Coronary artery (tissue), 2 donors: ENCODE measurements at regions not wholly inside any gene's neighbourhood (a gene's known extent, or its start where the extent isn't known, plus 50 kb on each side); places are given as distances from the start of the nearest gene placed in this dataset.
"Not testable (repeated sequence)": the region's sequence is repeated elsewhere in the genome, so short reads cannot be mapped to it uniquely, and the experiment has no call there.

Source experiments
- DNase-seq: peaks from one replicate; pipeline ENCODE4 v3.0.0-alpha.2; 2017; ENCODE audit warnings: low spot score
- H3K27ac ChIP-seq, 2 donors: fragments of 200-600 bp; sonication (generic); one replicate each; pipeline ENCODE4 v1.5.1; 2016 to 2019
- H3K4me3 ChIP-seq: fragments of 200-600 bp; sonication (generic); 2 replicates; pipeline ENCODE4 v1.5.1; 2016; ENCODE audit warnings: mild to moderate bottlenecking, moderate library complexity
- TF ChIP-seq, protein P1 (sequence below): fragments of 200-600 bp; sonication (generic); IDR thresholded peaks from one replicate; pipeline ENCODE4 v1.5.1; 2019; ENCODE audit warnings: antibody characterized with exemption

DNA sequence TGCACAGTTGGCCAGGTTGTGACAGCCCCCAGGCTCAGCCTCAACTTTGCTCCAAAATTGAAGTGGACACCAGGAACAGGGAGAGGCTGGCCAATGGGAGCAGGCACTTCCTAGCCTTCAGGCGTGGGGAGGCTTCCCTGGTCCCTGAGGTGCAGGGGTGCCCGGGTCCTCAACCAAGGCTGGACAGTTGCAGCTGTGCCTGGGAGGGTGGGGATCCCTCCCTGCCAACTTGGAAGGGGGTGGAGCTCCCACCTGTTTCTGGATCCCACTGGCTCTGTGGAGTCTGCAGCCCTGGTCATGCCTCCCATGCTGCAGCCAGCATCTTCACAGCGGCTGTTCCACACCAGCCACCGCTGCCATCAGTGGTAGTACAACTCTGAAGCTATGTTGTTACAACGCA is 502.8 kb upstream of the SLITRK5 start:
- H3K4me3 ChIP-seq, result no peak overlapping the region
- H3K27ac ChIP-seq, result no peak overlapping the region
- no peak for DNase-seq
- TF ChIP-seq, protein P1, sequence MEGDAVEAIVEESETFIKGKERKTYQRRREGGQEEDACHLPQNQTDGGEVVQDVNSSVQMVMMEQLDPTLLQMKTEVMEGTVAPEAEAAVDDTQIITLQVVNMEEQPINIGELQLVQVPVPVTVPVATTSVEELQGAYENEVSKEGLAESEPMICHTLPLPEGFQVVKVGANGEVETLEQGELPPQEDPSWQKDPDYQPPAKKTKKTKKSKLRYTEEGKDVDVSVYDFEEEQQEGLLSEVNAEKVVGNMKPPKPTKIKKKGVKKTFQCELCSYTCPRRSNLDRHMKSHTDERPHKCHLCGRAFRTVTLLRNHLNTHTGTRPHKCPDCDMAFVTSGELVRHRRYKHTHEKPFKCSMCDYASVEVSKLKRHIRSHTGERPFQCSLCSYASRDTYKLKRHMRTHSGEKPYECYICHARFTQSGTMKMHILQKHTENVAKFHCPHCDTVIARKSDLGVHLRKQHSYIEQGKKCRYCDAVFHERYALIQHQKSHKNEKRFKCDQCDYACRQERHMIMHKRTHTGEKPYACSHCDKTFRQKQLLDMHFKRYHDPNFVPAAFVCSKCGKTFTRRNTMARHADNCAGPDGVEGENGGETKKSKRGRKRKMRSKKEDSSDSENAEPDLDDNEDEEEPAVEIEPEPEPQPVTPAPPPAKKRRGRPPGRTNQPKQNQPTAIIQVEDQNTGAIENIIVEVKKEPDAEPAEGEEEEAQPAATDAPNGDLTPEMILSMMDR, result no peak

DNA sequence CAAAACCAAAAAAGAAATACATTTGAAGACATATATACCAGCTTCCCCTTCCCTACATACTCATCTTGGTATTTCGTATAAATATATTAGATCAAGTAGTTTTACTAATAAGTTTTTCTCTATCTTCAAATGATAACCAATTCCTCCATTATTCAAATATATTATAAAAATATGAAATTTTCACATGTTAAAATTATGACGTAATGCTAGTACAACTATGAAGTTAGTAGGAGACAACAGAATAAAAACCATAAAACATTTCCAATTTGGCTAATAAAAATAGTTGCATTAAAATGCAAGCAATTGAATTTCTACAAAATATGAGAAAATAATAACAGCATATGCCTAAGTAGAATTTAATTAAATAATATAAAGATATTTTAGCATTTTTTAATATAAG is 501.8 kb upstream of the SLITRK5 start:
- DNase-seq, result no peak
- Histone ChIP-seq H3K27ac (no peak overlapping the region), H3K4me3 (no peak overlapping the region)
- TF ChIP-seq, protein P1, result no peak

DNA sequence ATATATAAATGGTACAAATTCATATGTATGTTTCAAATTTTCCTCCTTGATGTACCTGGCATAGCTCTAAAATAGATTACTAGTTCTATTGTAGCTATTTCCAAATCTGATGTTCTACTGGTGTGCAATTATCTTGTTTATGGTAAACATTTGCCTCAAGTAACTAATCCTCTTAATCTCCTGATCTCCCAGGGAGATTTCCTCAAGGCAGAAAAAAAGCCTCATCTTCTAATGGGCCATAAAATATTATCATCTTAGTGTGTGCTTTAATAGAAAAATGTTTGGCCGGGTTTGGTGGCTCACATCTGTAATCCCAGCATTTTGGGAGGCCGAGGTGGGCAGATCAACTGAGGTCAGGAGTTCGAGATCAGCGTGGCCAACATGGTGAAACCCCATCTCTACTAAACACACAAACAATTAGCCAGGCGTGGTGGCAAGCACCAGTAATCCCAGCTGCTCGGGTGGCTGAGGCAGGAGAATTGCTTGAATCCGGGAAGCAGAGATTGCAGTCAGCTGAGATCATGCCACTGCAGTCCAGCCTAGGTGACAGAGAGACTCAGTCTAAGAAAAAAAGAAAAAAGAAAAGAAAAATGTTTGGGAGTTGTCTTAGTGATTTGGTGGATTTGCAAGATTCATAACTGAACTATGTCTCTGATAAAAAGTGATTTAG is 498.9 kb upstream of the SLITRK5 start:
- no peak for DNase-seq
- TF ChIP-seq, protein P1, result no peak
- Histone ChIP-seq H3K4me3 (no peak overlapping the region), H3K27ac (no peak overlapping the region)

DNA sequence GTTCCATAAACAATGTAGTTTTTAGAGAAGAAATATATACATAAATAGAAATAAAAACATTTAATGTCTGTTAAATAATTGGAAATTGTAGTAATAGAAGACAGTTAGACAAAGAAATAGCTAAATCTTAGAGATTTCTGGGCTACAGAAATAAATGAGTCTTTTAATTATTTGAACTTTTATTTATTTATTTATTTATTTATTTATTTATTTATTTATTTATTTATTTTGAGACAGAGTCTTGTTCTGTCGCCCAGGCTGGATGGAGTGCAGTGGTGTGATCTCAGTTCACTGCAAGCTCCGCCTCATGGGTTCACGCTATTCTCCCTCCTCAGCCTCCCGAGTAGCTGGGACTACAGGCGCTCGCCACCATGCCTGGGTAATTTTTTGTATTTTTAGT is 486.0 kb upstream of the SLITRK5 start:
- H3K27ac ChIP-seq, DNase-seq, H3K4me3 ChIP-seq: not testable (repeated sequence)

DNA sequence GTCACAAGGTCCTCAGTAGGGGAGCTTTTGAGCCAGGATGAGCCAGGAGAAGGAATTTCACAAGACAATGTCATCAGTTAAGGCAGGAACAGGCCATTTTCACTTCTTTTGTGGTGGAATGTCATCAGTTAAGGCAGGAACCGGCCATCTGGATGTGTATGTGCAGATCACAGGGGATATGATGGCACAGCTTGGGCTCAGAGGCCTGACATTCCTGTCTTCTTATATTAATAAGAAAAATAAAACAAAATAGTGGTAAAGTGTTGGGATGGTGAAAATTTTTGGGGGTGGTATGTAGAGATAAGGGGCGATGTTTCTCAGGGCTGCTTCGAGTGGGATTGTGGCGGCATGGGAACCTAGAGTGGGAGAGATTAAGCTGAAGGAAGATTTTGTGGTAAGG is 484.5 kb upstream of the SLITRK5 start:
- not testable (repeated sequence) for H3K4me3 ChIP-seq, DNase-seq, H3K27ac ChIP-seq

DNA sequence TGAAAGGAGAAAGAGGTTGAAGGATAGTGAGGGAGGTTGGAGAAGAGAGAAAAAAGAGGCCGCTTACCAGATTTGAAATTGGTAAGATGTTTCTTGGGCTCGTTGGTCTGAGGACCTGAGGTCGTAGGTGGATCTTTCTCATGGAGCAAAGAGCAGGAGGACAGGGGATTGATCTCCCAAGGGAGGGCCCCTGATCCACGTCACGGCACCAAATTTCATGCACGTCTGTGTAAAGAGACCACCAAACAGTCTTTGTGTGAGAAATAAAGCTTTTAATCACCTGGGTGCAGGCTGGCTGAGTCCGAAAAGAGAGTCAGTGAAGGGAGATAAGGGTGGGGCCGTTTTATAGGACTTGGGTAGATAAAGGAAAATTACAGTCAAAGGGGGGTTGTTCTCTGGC is 479.7 kb upstream of the SLITRK5 start:
- DNase-seq, H3K27ac ChIP-seq, H3K4me3 ChIP-seq: not testable (repeated sequence)

DNA sequence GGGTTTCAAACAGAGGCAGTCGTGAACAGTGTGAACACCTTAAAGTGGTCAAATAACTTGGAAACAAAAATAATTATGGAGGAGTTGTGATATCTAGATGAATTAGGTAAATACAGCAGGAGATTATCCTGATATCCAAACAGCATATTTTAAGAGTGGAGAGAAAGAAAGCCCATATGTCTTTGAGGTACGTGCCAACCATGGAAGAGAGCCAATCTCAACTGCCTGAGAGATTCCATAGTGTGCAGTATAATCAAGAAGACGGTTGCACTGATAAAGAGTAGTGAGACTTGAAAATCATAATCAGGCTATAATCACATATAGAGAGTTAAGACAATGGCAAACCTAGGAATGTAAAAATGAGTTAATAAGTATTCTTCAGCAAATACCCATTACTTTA is 472.8 kb upstream of the SLITRK5 start:
- TF ChIP-seq, protein P1, result no peak
- DNase-seq, result no peak
- no peak overlapping the region for H3K27ac ChIP-seq
- H3K4me3 ChIP-seq, result no peak overlapping the region

DNA sequence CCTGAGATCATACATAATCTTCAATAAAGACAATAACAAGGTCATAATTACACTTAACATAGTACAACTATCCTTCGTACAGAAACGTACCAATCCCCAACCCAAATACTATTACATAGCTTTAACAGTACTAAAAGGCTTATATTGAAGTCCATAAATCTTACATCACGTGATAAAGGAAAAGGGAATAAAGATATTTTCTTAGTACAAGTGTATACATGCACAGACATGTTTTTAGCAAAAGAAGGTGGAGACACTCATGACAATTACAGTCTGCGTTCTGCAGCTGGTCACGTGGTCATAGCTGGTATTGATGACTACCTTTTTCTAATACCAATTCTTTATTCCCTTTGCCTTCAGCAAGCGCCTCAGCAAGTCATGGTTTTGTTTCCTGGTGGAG is 464.5 kb upstream of the SLITRK5 start:
- TF ChIP-seq, protein P1, result no peak

More for the DNA sequence above, 464.5 kb upstream of the SLITRK5 start:
- H3K27ac ChIP-seq, result no peak overlapping the region
- no peak overlapping the region for H3K4me3 ChIP-seq
- no peak for DNase-seq
